H1 (cell line): ENCODE measurements at regions not wholly inside any gene's neighbourhood (a gene's known extent, or its start where the extent isn't known, plus 50 kb on each side); places are given as distances from the start of the nearest gene placed in this dataset.

ENCODE experiments used
- CTCF ChIA-PET: fragments of 300-600 bp; sonication (Branson Sonifier 250); formaldehyde crosslinking; loops from one replicate; lab custom pipeline; 2021; ENCODE audit not compliant: partially characterized antibody; lab: Charles Lee
- POLR2A ChIA-PET: fragments of 300-600 bp; sonication (Branson Sonifier 250); formaldehyde crosslinking; loops from one replicate; lab custom pipeline; 2021; ENCODE audit warnings: inconsistent platforms; ENCODE audit not compliant: partially characterized antibody; lab: Charles Lee
- DNase-seq, 2 experiments: peaks; one replicate each; pipeline versions ENCODE4 v3.0.0 to v3.0.0-alpha.2; 2010 to 2022; ENCODE audit warnings: low spot score in 2 of 2, low read depth in 1 of 2, mixed read lengths in 1 of 2
- FAIRE-seq: peaks from 2 replicates; lab custom pipeline; 2011; peaks lifted over from hg19 to GRCh38; lab: Jason Lieb, UNC
- H2AFZ ChIP-seq: 2 replicates; pipeline ENCODE4 v1.8.1; 2012; ENCODE audit warnings: low read length, inconsistent platforms
- H2AK5ac ChIP-seq: 2 replicates; pipeline ENCODE4 v1.6.1; 2013; ENCODE audit warnings: low read depth, low read length
- H2BK120ac ChIP-seq: replicated peaks from 2 replicates; pipeline ENCODE3; 2013; ENCODE audit warnings: low read depth, low read length, inconsistent platforms
- H2BK12ac ChIP-seq: 2 replicates; pipeline ENCODE4 v1.6.1; 2013; ENCODE audit warnings: low read depth, low read length
- H2BK15ac ChIP-seq: 2 replicates; pipeline ENCODE4 v1.6.1; 2013; ENCODE audit warnings: low read length
- H2BK20ac ChIP-seq: 2 replicates; pipeline ENCODE4 v1.6.1; 2013; ENCODE audit warnings: low read length
- H2BK5ac ChIP-seq: 2 replicates; pipeline ENCODE4 v1.6.1; 2013; ENCODE audit warnings: low read depth, low read length
- H3K14ac ChIP-seq: 2 replicates; pipeline ENCODE4 v1.6.1; 2013; ENCODE audit warnings: inconsistent platforms; ENCODE audit not compliant: insufficient read length
- H3K18ac ChIP-seq: 2 replicates; pipeline ENCODE4 v1.6.1; 2013; ENCODE audit warnings: low read length; ENCODE audit errors: extremely low read depth
- H3K23ac ChIP-seq: 2 replicates; pipeline ENCODE4 v1.6.1; 2013; ENCODE audit warnings: inconsistent platforms; ENCODE audit not compliant: insufficient read length
- H3K23me2 ChIP-seq: 2 replicates; pipeline ENCODE4 v1.6.1; 2013; ENCODE audit warnings: low read depth, low read length
- H3K27ac ChIP-seq: 2 replicates; pipeline ENCODE4 v1.6.1; 2011; ENCODE audit warnings: low read depth, low read length, inconsistent platforms
- H3K27me3 ChIP-seq, 4 experiments: replicated peaks in 1 of 4; 1 replicate in 1 of 4; 2 replicates in 3 of 4; pipeline versions ENCODE4 v1.6.1 to v1.8.1; 2011 to 2013; ENCODE audit warnings: low read length in 3 of 4, mild to moderate bottlenecking in 3 of 4, inconsistent platforms in 2 of 4, mixed read lengths in 2 of 4, moderate library complexity in 1 of 4; ENCODE audit not compliant: control insufficient read depth in 3 of 4, insufficient read depth in 3 of 4; ENCODE audit errors: extremely low read depth in 1 of 4
- H3K36me3 ChIP-seq, 4 experiments: 2 replicates each; pipeline versions ENCODE4 v1.6.1 to v1.8.1; 2011 to 2013; ENCODE audit warnings: mild to moderate bottlenecking in 4 of 4, low read length in 3 of 4, moderate library complexity in 2 of 4, control low read depth in 1 of 4, inconsistent platforms in 1 of 4; ENCODE audit not compliant: insufficient read depth in 4 of 4, control insufficient read depth in 2 of 4
- H3K4ac ChIP-seq: replicated peaks from 2 replicates; pipeline ENCODE3; 2013; ENCODE audit warnings: low read length, low read depth, mixed read lengths, inconsistent platforms; ENCODE audit not compliant: insufficient read length
- H3K4me1 ChIP-seq, 4 experiments: replicated peaks in 1 of 4; 1 replicate in 1 of 4; 2 replicates in 3 of 4; pipeline versions ENCODE4 v1.6.1 to v1.8.1; 2011 to 2013; ENCODE audit warnings: low read length in 3 of 4, inconsistent platforms in 2 of 4, mixed read lengths in 1 of 4; ENCODE audit not compliant: insufficient read depth in 4 of 4, control insufficient read depth in 3 of 4
- H3K4me2 ChIP-seq, 2 experiments: 2 replicates each; pipeline versions ENCODE4 v1.6.1 to v1.8.1; 2011 to 2013; ENCODE audit warnings: low read depth in 2 of 2, low read length in 2 of 2, control low read depth in 1 of 2, inconsistent platforms in 1 of 2, mild to moderate bottlenecking in 1 of 2; ENCODE audit not compliant: insufficient read depth in 1 of 2
- H3K4me3 ChIP-seq, 4 experiments: fragments of 200-600, 300-600 bp in 1 of 4; sonication (generic), shearing (Covaris generic), sonication (Bioruptor Twin) in 1 of 4; 2 replicates each; pipeline versions ENCODE4 v1.5.1 to v1.8.1; 2011 to 2016; ENCODE audit warnings: low read length in 4 of 4, low read depth in 3 of 4, control low read depth in 2 of 4, inconsistent platforms in 2 of 4, mild to moderate bottlenecking in 2 of 4, mixed read lengths in 1 of 4, moderate library complexity in 1 of 4; ENCODE audit not compliant: insufficient read depth in 2 of 4; ENCODE audit errors: extremely low read depth in 1 of 4
- H3K56ac ChIP-seq: replicated peaks from 2 replicates; pipeline ENCODE3; 2013; ENCODE audit warnings: low read depth, mild to moderate bottlenecking, mixed read lengths, low read length, inconsistent platforms; ENCODE audit not compliant: insufficient read length
- H3K79me1 ChIP-seq: 2 replicates; pipeline ENCODE4 v1.6.1; 2013; ENCODE audit warnings: low read depth, low read length, control low read depth
- H3K79me2 ChIP-seq, 2 experiments: 2 replicates each; pipeline versions ENCODE4 v1.6.1 to v1.8.1; 2012 to 2013; ENCODE audit warnings: low read length in 2 of 2, mild to moderate bottlenecking in 2 of 2, inconsistent platforms in 1 of 2; ENCODE audit not compliant: insufficient read depth in 2 of 2, control insufficient read depth in 1 of 2
- H3K9ac ChIP-seq, 4 experiments: replicated peaks in 1 of 4; 1 replicate in 1 of 4; 2 replicates in 3 of 4; pipeline versions ENCODE4 v1.6.1 to v1.8.1; 2011 to 2013; ENCODE audit warnings: low read depth in 3 of 4, low read length in 3 of 4, control low read depth in 2 of 4, mild to moderate bottlenecking in 2 of 4, moderate library complexity in 2 of 4, inconsistent platforms in 1 of 4; ENCODE audit errors: extremely low read depth in 1 of 4
- H3K9me3 ChIP-seq, 2 experiments: 2 replicates each; pipeline versions ENCODE4 v1.6.1 to v1.8.1; 2012 to 2013; ENCODE audit warnings: mild to moderate bottlenecking in 2 of 2, moderate library complexity in 2 of 2, control low read depth in 1 of 2, inconsistent platforms in 1 of 2, low read depth in 1 of 2, low read length in 1 of 2, mixed read lengths in 1 of 2; ENCODE audit not compliant: insufficient read depth in 2 of 2
- H4K20me1 ChIP-seq, 2 experiments: replicated peaks in 1 of 2; 2 replicates each; pipeline versions ENCODE3 to v1.8.1; 2011 to 2013; ENCODE audit warnings: inconsistent platforms in 2 of 2, low read length in 2 of 2, mild to moderate bottlenecking in 1 of 2; ENCODE audit not compliant: insufficient read depth in 2 of 2, control insufficient read depth in 1 of 2
- H4K5ac ChIP-seq: 2 replicates; pipeline ENCODE4 v1.6.1; 2013; ENCODE audit warnings: low read length, low read depth, mixed read lengths, inconsistent platforms; ENCODE audit not compliant: insufficient read length
- H4K8ac ChIP-seq: 2 replicates; pipeline ENCODE4 v1.8.0; 2013; ENCODE audit warnings: mild to moderate bottlenecking, moderate library complexity, low read length, inconsistent platforms; ENCODE audit not compliant: insufficient read depth; ENCODE audit errors: extremely low read depth
- H4K91ac ChIP-seq: replicated peaks from 2 replicates; pipeline ENCODE3; 2013; ENCODE audit warnings: low read length, mixed read lengths, inconsistent platforms; ENCODE audit not compliant: insufficient read length
- FOSL1 ChIP-seq: IDR thresholded peaks from 2 replicates; pipeline ENCODE4 v1.6.1; 2011; ENCODE audit warnings: mild to moderate bottlenecking, low read depth, low read length, moderate library complexity; ENCODE audit not compliant: insufficient read depth
- GABPA ChIP-seq: IDR thresholded peaks from 2 replicates; pipeline ENCODE4 v1.6.1; 2011; ENCODE audit warnings: mild to moderate bottlenecking, low read length, moderate library complexity, borderline replicate concordance; ENCODE audit not compliant: insufficient read depth
- RBBP5 ChIP-seq: IDR thresholded peaks from 2 replicates; pipeline ENCODE4 v1.7.1; 2012; ENCODE audit warnings: low read depth, mild to moderate bottlenecking, inconsistent platforms, low read length, moderate library complexity, borderline replicate concordance
- RNF2 ChIP-seq: fragments of 200-900, 300-1000 bp; sonication (generic); IDR thresholded peaks from 2 replicates; pipeline ENCODE4 v1.7.1; 2016; ENCODE audit warnings: borderline replicate concordance, low read depth, mild to moderate bottlenecking, antibody characterized with exemption, low read length; ENCODE audit not compliant: poor library complexity, severe bottlenecking; ENCODE audit errors: missing control alignments
- SAP30 ChIP-seq: fragments of 300-600 bp; sonication (generic); IDR thresholded peaks from 2 replicates; pipeline ENCODE4 v1.7.1; 2012; ENCODE audit warnings: low read length, moderate library complexity, mild to moderate bottlenecking, inconsistent platforms; ENCODE audit not compliant: insufficient read depth, insufficient replicate concordance
- SRF ChIP-seq: IDR thresholded peaks from 2 replicates; pipeline ENCODE4 v1.6.1; 2011; ENCODE audit warnings: mild to moderate bottlenecking, low read depth, low read length, moderate library complexity
- TAF7 ChIP-seq: optimal IDR thresholded peaks from 2 replicates; pipeline ENCODE3; 2011; ENCODE audit warnings: low read depth, mild to moderate bottlenecking, inconsistent platforms, low read length, moderate library complexity, borderline replicate concordance
- ZNF274 ChIP-seq: IDR thresholded peaks from 2 replicates; pipeline ENCODE4 v1.7.0; 2012; ENCODE audit warnings: low read length, borderline replicate concordance; ENCODE audit errors: extremely low read depth
- WGBS, 2 experiments: shearing (Covaris generic) in 1 of 2; methylation state at CpG; one replicate each; pipeline versions ENCODE4 v1.1.6 to v1.1.7; 2013 to 2015; ENCODE audit warnings: low lambda C conversion rate in 2 of 2, mixed read lengths in 2 of 2, inconsistent platforms in 1 of 2, low coverage in 1 of 2, missing lambda C conversion rate in 1 of 2; ENCODE audit not compliant: insufficient replicate concordance in 2 of 2, insufficient coverage in 1 of 2, insufficient read length in 1 of 2; ENCODE audit errors: extremely low coverage in 1 of 2, missing lambda C conversion rate in 1 of 2; 5-methylcytosine and 5-hydroxymethylcytosine counted together
- TF ChIP-seq, protein P1 (sequence below): IDR thresholded peaks from 2 replicates; pipeline ENCODE4 v1.6.1; 2012; ENCODE audit warnings: inconsistent platforms
- TF ChIP-seq, protein P2 (sequence below): IDR thresholded peaks from 2 replicates; pipeline ENCODE4 v1.6.1; 2012; ENCODE audit warnings: low read length, inconsistent platforms

DNA sequence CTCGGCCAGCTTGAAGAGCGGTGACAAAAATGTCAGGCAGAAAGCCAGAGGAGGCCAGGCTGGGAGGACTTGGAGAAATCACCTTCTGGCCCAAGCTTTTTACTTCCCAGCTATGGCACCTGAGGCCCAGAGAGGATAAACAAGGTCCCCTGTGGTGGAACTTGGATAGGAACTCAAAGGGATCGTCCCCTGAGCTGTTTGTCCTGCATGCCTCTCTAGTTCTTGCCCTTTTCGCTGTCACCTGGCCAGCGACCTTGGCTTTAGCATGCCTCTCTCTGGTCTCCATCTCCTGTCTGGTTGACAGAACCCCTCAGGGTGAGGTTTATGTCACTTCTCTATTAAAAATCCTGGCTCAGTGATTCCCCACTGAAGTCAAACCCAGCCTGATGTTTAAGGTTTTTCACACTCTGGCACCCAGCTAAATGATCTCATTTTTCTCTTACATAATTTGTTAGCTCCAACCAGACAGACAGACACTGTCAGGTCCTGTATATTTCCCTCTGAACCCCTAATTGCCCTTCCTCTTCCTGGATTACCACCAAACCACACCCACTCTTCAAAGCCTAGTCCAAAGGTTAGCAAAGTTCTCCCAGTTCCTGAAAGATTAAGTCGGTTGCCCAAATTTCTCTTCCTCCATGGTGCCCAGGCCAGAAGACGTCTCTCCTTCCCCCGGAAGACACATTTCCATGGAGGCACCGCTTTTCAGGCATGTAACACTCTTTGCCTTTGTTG, 169.1 kb downstream of the FAM43A start:
- Histone ChIP-seq H3K23me2 (no peaks in the 10 kb centered on the region; the same call in 1 of the 2 replicates), H2BK12ac (no peak overlapping the region), H3K79me1 (no peaks in the 10 kb centered on the region), H3K14ac (no peak overlapping the region), H3K36me3 (no peaks in the 10 kb centered on the region), H3K4me3 (no peak overlapping the region), H3K23ac (no peak overlapping the region), H2BK15ac (no peak overlapping the region), H3K9me3 (no peaks in the 10 kb centered on the region), H3K4ac (no peak overlapping the region), H3K4me1 (peaks cover 0 to 8% (median 0%) of the 10 kb centered on the region in 4 experiments; a peak in 2 of 7 replicates), H3K27me3 (no peaks in the 10 kb centered on the region), H2BK5ac (no peak overlapping the region), H4K5ac (no peak overlapping the region), H3K18ac (no peak overlapping the region), H3K4me2 (no peak overlapping the region), H4K20me1 (no peaks in the 10 kb centered on the region), H3K9ac (no peak overlapping the region), H2BK20ac (no peak overlapping the region), H4K91ac (no peak overlapping the region), H4K8ac (no peak overlapping the region), H2AK5ac (no peak overlapping the region), H3K27ac (no peak overlapping the region), H3K56ac (no peak overlapping the region), H2AFZ (no peak overlapping the region), H2BK120ac (no peak overlapping the region), H3K79me2 (no peaks in the 10 kb centered on the region)
- 89% methylated on average over 9 of the region's 9 CpGs; no CpG with 5 or more reads in 1 of the 2 experiments for WGBS, 2 experiments
- POLR2A ChIA-PET = no interaction called here
- CTCF ChIA-PET = interaction anchor here (1.0 to 2.8 kb wide), 4 partner anchors 12 to 232 kb away, joined by 3 to 8 read pairs (median 6); no protein-coding TSS in a partner anchor
- no peak for FAIRE-seq
- DNase-seq = no peak
- TF ChIP-seq FOSL1 (no peak), ZNF274 (no peak), GABPA (no peak), SRF (no peak), TAF7 (no peak), RNF2 (no peak), SAP30 (no peak), RBBP5 (no peak)
- TF ChIP-seq, protein P1, sequence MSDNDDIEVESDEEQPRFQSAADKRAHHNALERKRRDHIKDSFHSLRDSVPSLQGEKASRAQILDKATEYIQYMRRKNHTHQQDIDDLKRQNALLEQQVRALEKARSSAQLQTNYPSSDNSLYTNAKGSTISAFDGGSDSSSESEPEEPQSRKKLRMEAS = no peak
- TF ChIP-seq, protein P2, sequence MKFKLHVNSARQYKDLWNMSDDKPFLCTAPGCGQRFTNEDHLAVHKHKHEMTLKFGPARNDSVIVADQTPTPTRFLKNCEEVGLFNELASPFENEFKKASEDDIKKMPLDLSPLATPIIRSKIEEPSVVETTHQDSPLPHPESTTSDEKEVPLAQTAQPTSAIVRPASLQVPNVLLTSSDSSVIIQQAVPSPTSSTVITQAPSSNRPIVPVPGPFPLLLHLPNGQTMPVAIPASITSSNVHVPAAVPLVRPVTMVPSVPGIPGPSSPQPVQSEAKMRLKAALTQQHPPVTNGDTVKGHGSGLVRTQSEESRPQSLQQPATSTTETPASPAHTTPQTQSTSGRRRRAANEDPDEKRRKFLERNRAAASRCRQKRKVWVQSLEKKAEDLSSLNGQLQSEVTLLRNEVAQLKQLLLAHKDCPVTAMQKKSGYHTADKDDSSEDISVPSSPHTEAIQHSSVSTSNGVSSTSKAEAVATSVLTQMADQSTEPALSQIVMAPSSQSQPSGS = no peak
